Gastrocnemius medialis (tissue), 4 donors: ENCODE measurements at regions not wholly inside any gene's neighbourhood (a gene's known extent, or its start where the extent isn't known, plus 50 kb on each side); places are given as distances from the start of the nearest gene placed in this dataset.

Experiments
- POLR2A ChIP-seq, 2 donors: fragments of 450-650 bp; IDR thresholded peaks; one replicate each; pipeline ENCODE4 v1.6.1; 2017; ENCODE audit warnings: antibody characterized with exemption in 2 of 2, mild to moderate bottlenecking in 2 of 2, moderate library complexity in 2 of 2
- TF ChIP-seq, protein P1 (sequence below), 5 experiments: fragments of 450-650 bp in 3 of 5; fragments of 200-600 bp in 2 of 5; sonication (generic) in 2 of 5; IDR thresholded peaks in 4 of 5; conservative IDR thresholded peaks in 1 of 5; 1 replicate in 4 of 5; 2 replicates in 1 of 5; pipeline ENCODE4 v1.5.1; 2016 to 2019; ENCODE audit warnings: antibody characterized with exemption in 5 of 5, mild to moderate bottlenecking in 3 of 5, moderate library complexity in 3 of 5

DNA sequence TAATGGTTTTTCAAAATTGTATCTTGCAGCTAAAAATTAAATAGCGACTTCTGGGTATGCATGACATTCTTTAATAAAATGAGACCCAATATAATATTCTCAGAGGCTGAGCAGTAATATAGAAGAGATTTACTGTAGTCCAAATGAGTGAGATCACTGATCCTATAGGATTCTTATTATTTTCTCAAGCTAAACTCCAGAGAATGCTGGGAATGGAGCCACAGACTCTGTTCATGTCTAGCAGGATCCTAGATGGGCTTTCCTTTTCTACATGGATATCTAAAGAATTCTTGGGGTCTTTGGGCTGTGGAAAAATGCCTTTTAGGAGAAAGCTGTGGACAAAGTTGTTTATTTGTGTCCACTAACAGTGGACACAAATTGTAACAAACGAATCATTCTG lies 150.7 kb upstream of the ZNF644 start:
- TF ChIP-seq, protein P1, sequence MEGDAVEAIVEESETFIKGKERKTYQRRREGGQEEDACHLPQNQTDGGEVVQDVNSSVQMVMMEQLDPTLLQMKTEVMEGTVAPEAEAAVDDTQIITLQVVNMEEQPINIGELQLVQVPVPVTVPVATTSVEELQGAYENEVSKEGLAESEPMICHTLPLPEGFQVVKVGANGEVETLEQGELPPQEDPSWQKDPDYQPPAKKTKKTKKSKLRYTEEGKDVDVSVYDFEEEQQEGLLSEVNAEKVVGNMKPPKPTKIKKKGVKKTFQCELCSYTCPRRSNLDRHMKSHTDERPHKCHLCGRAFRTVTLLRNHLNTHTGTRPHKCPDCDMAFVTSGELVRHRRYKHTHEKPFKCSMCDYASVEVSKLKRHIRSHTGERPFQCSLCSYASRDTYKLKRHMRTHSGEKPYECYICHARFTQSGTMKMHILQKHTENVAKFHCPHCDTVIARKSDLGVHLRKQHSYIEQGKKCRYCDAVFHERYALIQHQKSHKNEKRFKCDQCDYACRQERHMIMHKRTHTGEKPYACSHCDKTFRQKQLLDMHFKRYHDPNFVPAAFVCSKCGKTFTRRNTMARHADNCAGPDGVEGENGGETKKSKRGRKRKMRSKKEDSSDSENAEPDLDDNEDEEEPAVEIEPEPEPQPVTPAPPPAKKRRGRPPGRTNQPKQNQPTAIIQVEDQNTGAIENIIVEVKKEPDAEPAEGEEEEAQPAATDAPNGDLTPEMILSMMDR (IDR thresholded peaks at IDR 0.05 in 4 of 5, conservative IDR thresholded peaks at IDR 0.05 in 1 of 5) = no peak
- no peak for TF ChIP-seq POLR2A (IDR thresholded peaks at IDR 0.05)
